ENCODE measurements at regions not wholly inside any gene's neighbourhood (a gene's known extent, or its start where the extent isn't known, plus 50 kb on each side); places are given as distances from the start of the nearest gene placed in this dataset.

GRCh38 chr5:92559781-92560180 is 1021.2 kb downstream of the NR2F1-AS1 start:
- Histone ChIP-seq H3K9me3 (no peaks in the 10 kb centered on the region), H3K27ac (no peak overlapping the region), H3K4me3 (no peak overlapping the region), H3K27me3 (no peaks in the 10 kb centered on the region), H3K4me1 (no peaks in the 10 kb centered on the region), H3K36me3 (no peaks in the 10 kb centered on the region)
- no peak for ATAC-seq
- TF ChIP-seq EP300 (IDR thresholded peaks at IDR 0.05) (no peak), POLR2A (IDR thresholded peaks at IDR 0.05) (no peak), POLR2AphosphoS5 (IDR thresholded peaks at IDR 0.05) (no peak)
- TF ChIP-seq, protein P1, sequence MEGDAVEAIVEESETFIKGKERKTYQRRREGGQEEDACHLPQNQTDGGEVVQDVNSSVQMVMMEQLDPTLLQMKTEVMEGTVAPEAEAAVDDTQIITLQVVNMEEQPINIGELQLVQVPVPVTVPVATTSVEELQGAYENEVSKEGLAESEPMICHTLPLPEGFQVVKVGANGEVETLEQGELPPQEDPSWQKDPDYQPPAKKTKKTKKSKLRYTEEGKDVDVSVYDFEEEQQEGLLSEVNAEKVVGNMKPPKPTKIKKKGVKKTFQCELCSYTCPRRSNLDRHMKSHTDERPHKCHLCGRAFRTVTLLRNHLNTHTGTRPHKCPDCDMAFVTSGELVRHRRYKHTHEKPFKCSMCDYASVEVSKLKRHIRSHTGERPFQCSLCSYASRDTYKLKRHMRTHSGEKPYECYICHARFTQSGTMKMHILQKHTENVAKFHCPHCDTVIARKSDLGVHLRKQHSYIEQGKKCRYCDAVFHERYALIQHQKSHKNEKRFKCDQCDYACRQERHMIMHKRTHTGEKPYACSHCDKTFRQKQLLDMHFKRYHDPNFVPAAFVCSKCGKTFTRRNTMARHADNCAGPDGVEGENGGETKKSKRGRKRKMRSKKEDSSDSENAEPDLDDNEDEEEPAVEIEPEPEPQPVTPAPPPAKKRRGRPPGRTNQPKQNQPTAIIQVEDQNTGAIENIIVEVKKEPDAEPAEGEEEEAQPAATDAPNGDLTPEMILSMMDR (IDR thresholded peaks at IDR 0.05) = no peak
- 31 to 39% methylated on average over 3 of the region's 3 CpGs for WGBS, 2 donors (ENCODE audit: low coverage in 1 of 2)

- Histone ChIP-seq H3K27ac (no peak overlapping the region), H3K9me3 (no peaks in the 10 kb centered on the region), H3K27me3 (no peaks in the 10 kb centered on the region), H3K36me3 (no peaks in the 10 kb centered on the region), H3K4me3 (no peak overlapping the region), H3K4me1 (no peaks in the 10 kb centered on the region)
- WGBS, 2 donors (ENCODE audit: low coverage in 1 of 2) = 88% methylated on average over 3 to 4 of the region's 4 CpGs
- no peak for TF ChIP-seq EP300 (IDR thresholded peaks at IDR 0.05)
- TF ChIP-seq POLR2AphosphoS5 (IDR thresholded peaks at IDR 0.05) = no peak
- TF ChIP-seq POLR2A (IDR thresholded peaks at IDR 0.05) = no peak
- TF ChIP-seq, protein P1 (IDR thresholded peaks at IDR 0.05) = no peak
- no peak for ATAC-seq
These were observed 1021.7 kb downstream of the NR2F1-AS1 start for GRCh38 chr5:92559331-92559730.

DNA sequence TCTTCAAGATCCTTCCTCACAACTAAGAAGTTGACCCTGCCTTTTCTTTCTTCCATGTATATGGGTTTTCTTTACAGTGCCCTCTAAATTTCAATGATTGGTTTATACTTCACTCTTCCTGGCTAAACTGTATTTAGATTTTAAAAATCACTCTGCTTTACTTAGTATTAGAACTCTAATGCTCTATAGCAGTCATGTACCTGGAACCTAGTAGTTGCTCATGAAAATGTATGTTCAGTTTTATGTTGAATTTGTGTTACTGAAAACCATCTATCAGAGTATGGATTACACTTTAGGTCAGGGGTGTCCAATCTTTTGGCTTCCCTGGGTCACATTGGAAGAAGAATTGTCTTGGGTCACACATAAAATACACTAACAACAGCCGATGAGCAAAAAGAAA is 1024.3 kb downstream of the NR2F1-AS1 start:
- no peaks in the 10 kb centered on the region for H3K27me3 ChIP-seq
- H3K4me1 ChIP-seq = no peaks in the 10 kb centered on the region
- ATAC-seq = no peak
- no peak overlapping the region for H3K4me3 ChIP-seq
- no peaks in the 10 kb centered on the region for H3K9me3 ChIP-seq
- TF ChIP-seq POLR2A (IDR thresholded peaks at IDR 0.05) = no peak
- TF ChIP-seq, protein P1 (IDR thresholded peaks at IDR 0.05) = no peak
- no peak for TF ChIP-seq EP300 (IDR thresholded peaks at IDR 0.05)
- TF ChIP-seq POLR2AphosphoS5 (IDR thresholded peaks at IDR 0.05) = no peak
- no peaks in the 10 kb centered on the region for H3K36me3 ChIP-seq
- no peak overlapping the region for H3K27ac ChIP-seq
- 71 to 100% methylated on average over 1 of the region's 1 CpG for WGBS, 2 donors (ENCODE audit: low coverage in 1 of 2)

DNA sequence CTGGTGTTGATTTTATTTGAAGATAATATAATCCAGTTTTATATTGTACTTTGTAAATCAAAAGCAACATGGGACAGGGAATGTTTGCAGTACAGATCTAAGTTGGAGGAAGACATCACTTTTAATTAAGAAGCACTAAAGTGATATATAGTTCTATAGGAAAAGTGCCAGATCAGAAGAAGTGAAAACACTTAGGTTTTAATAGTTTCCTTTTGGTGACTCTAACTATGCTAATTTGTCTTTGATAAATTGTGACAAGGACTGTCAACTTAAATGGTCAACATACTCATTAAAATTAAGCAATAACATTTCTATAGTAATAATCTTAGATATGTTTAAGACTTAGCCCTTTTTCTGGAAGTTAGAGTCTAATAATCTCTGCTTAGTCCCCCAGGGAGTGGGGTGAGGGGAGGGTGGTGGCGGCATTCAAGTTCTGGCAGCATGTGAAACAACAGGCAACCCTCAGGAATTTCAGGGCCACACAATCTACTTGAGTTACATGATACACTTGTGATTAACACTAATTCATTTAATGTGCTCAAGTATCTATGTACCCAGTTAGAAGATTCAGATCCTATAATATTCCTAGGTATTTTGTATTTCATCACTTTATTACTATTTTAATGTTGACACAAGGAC is 1026.5 kb downstream of the NR2F1-AS1 start:
- 64 to 100% methylated on average over 1 of the region's 1 CpG for WGBS, 2 donors (ENCODE audit: low coverage in 1 of 2)
- TF ChIP-seq POLR2AphosphoS5 (IDR thresholded peaks at IDR 0.05) (no peak), POLR2A (IDR thresholded peaks at IDR 0.05) (no peak), EP300 (IDR thresholded peaks at IDR 0.05) (no peak)
- TF ChIP-seq, protein P1 (IDR thresholded peaks at IDR 0.05) = no peak
- Histone ChIP-seq H3K4me1 (no peaks in the 10 kb centered on the region), H3K4me3 (no peak overlapping the region), H3K9me3 (no peaks in the 10 kb centered on the region), H3K27me3 (no peaks in the 10 kb centered on the region), H3K27ac (no peak overlapping the region), H3K36me3 (no peaks in the 10 kb centered on the region)
- ATAC-seq = no peak

DNA sequence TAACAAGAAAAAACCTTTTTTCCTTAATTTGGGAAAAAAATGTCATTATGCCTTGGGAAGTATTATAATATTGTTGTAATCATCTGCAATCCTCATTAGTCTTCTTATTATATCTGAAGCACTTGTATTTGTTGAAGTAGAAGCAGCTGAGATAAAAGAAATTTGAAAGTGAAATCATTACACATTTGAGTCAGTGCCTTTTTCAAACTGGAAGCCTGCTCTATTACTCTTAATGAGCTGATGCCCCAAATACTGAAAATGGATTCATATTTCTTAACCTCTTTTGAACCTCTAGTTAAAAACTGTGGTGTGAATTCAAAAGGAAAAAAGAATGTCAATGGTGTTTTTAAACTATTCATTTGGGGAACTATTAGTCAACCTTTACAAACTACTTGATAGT is 1027.7 kb downstream of the NR2F1-AS1 start:
- Histone ChIP-seq H3K4me1 (no peaks in the 10 kb centered on the region), H3K27ac (no peak overlapping the region), H3K4me3 (no peak overlapping the region), H3K27me3 (no peaks in the 10 kb centered on the region), H3K36me3 (no peaks in the 10 kb centered on the region), H3K9me3 (no peaks in the 10 kb centered on the region)
- no peak for ATAC-seq
- TF ChIP-seq POLR2A (IDR thresholded peaks at IDR 0.05) (no peak), EP300 (IDR thresholded peaks at IDR 0.05) (no peak), POLR2AphosphoS5 (IDR thresholded peaks at IDR 0.05) (no peak)
- TF ChIP-seq, protein P1 (IDR thresholded peaks at IDR 0.05) = no peak
